PC-3 (cell line): ENCODE measurements at regions not wholly inside any gene's neighbourhood (a gene's known extent, or its start where the extent isn't known, plus 50 kb on each side); places are given as distances from the start of the nearest gene placed in this dataset.

Source experiments
- ATAC-seq: fragments of 200-7000 bp; cut with Tn5 transposase; 2 replicates; pipeline ENCODE4 v1.9.1; 2020; ENCODE audit warnings: mild to moderate bottlenecking, moderate library complexity
- BruUV-seq: library from RNA; stranded (reverse); fragments of 400-500 nt; replicated peaks from 2 replicates; lab custom pipeline; 2021; lab: Mats Ljungman, UMichigan
- CTCF ChIA-PET: fragments of 300-600 bp; sonication (Branson Sonifier 250); formaldehyde crosslinking; loops from one replicate; lab custom pipeline; 2022; ENCODE audit warnings: antibody characterized with exemption; lab: Charles Lee
- POLR2A ChIA-PET: fragments of 300-600 bp; sonication (Branson Sonifier 250); formaldehyde crosslinking; loops from one replicate; lab custom pipeline; 2022; ENCODE audit warnings: antibody characterized with exemption; ENCODE audit not compliant: unreplicated experiment; lab: Charles Lee
- DNase-seq: peaks from one replicate; pipeline ENCODE4 v3.0.0-alpha.2; 2015
- H2AFZ ChIP-seq: fragments of 300-600 bp; sonication (generic); 2 replicates; pipeline ENCODE4 v1.6.0; 2016; ENCODE audit warnings: antibody characterized with exemption, low read length
- H3F3A ChIP-seq: fragments of 300-600 bp; sonication (generic); one replicate; pipeline ENCODE4 v1.6.0; 2017; ENCODE audit warnings: antibody characterized with exemption, low read length, control low read depth, mild to moderate bottlenecking; ENCODE audit not compliant: unreplicated experiment
- H3K27ac ChIP-seq: fragments of 300-600 bp; sonication (generic); 2 replicates; pipeline ENCODE4 v1.5.1; 2016; ENCODE audit warnings: mild to moderate bottlenecking, low read length
- H3K27me3 ChIP-seq: fragments of 300-600 bp; sonication (generic); 2 replicates; pipeline ENCODE4 v1.6.1; 2016; ENCODE audit warnings: low read length, mixed read lengths
- H3K36me3 ChIP-seq: fragments of 300-600 bp; sonication (generic); 2 replicates; pipeline ENCODE4 v1.6.1; 2016; ENCODE audit warnings: low read depth, mixed run types, low read length, mixed read lengths
- H3K4me1 ChIP-seq: fragments of 300-600 bp; sonication (generic); 2 replicates; pipeline ENCODE4 v1.5.1; 2016; ENCODE audit warnings: low read length; ENCODE audit not compliant: insufficient read depth
- H3K4me2 ChIP-seq: fragments of 300-600 bp; sonication (generic); 2 replicates; pipeline ENCODE4 v1.6.0; 2016; ENCODE audit warnings: low read length
- H3K4me3 ChIP-seq: fragments of 300-600 bp; sonication (generic); 2 replicates; pipeline ENCODE4 v1.5.1; 2016; ENCODE audit warnings: mild to moderate bottlenecking, low read length, mixed read lengths
- H3K79me2 ChIP-seq: fragments of 300-600 bp; sonication (generic); 2 replicates; pipeline ENCODE4 v1.6.1; 2017; ENCODE audit warnings: low read length, mixed read lengths
- H3K9ac ChIP-seq: fragments of 300-600 bp; sonication (generic); 2 replicates; pipeline ENCODE4 v1.6.0; 2016; ENCODE audit warnings: mild to moderate bottlenecking, low read length
- H3K9me2 ChIP-seq: fragments of 300-600 bp; sonication (generic); replicated peaks from 2 replicates; pipeline ENCODE4 v1.6.1; 2016; ENCODE audit warnings: mixed run types, low read length, mixed read lengths
- H3K9me3 ChIP-seq: fragments of 300-600 bp; sonication (generic); 2 replicates; pipeline ENCODE4 v1.6.1; 2016; ENCODE audit warnings: low read length, mixed read lengths
- H4K20me1 ChIP-seq: fragments of 300-600 bp; sonication (generic); 2 replicates; pipeline ENCODE4 v1.6.1; 2016; ENCODE audit warnings: low read length, mixed read lengths
- CTCF ChIP-seq: fragments of 300-600 bp; sonication (generic); conservative IDR thresholded peaks from 2 replicates; pipeline ENCODE4 v1.5.1; 2017; ENCODE audit warnings: antibody characterized with exemption, low read depth, mild to moderate bottlenecking, low read length
- EZH2 ChIP-seq: fragments of 300-600 bp; sonication (generic); IDR thresholded peaks from one replicate; pipeline ENCODE4 v1.6.1; 2017; ENCODE audit warnings: antibody characterized with exemption, mild to moderate bottlenecking, low read length; ENCODE audit not compliant: unreplicated experiment
- EZH2phosphoT487 ChIP-seq: fragments of 300-600 bp; sonication (generic); IDR thresholded peaks from 2 replicates; pipeline ENCODE4 v1.6.1; 2018; ENCODE audit warnings: mild to moderate bottlenecking, antibody characterized with exemption, low read length, borderline replicate concordance
- intact Hi-C: fragments of 100-400 bp; cut with micrococcal nuclease; formaldehyde crosslinking; loops from 2 replicates; pipeline ENCODE4 v1.9.0; 2023

GRCh38 chr12:90627180-90627896 is 327.6 kb downstream of the CCER1 start:
- Histone ChIP-seq H4K20me1 (no peaks in the 10 kb centered on the region), H3K4me1 (no peaks in the 10 kb centered on the region), H3K79me2 (no peaks in the 10 kb centered on the region), H3K27ac (no peak overlapping the region), H3K4me3 (no peak overlapping the region), H3K27me3 (no peaks in the 10 kb centered on the region), H3K9me2 (no peaks in the 10 kb centered on the region), H3K9me3 (no peaks in the 10 kb centered on the region), H2AFZ (no peak overlapping the region), H3K4me2 (no peak overlapping the region), H3K36me3 (no peaks in the 10 kb centered on the region), H3K9ac (no peak overlapping the region), H3F3A (no peaks in the 10 kb centered on the region)
- intact Hi-C loops = no loop called here
- BruUV-seq = no TSS peak
- ATAC-seq (no peak), DNase-seq (no peak)
- ChIA-PET CTCF (no interaction called here), POLR2A (no interaction called here)
- TF ChIP-seq EZH2phosphoT487 = no peak
- no peak for TF ChIP-seq EZH2
- TF ChIP-seq CTCF = no peak

GRCh38 chr12:90622431-90622830 is 332.5 kb downstream of the CCER1 start:
- ChIA-PET CTCF (no interaction called here), POLR2A (no interaction called here)
- Histone ChIP-seq H3K36me3 (no peaks in the 10 kb centered on the region), H3K27ac (no peak overlapping the region), H3K4me1 (no peaks in the 10 kb centered on the region), H3K9me2 (no peaks in the 10 kb centered on the region), H3K4me2 (no peak overlapping the region), H3K27me3 (no peaks in the 10 kb centered on the region), H3K4me3 (no peak overlapping the region), H4K20me1 (no peaks in the 10 kb centered on the region), H3K9ac (no peak overlapping the region), H3K9me3 (no peaks in the 10 kb centered on the region), H3K79me2 (no peaks in the 10 kb centered on the region), H3F3A (no peaks in the 10 kb centered on the region), H2AFZ (no peak overlapping the region)
- ATAC-seq (no peak), DNase-seq (no peak)
- BruUV-seq = no TSS peak
- intact Hi-C loops = no loop called here
- no peak for TF ChIP-seq EZH2phosphoT487
- no peak for TF ChIP-seq EZH2
- TF ChIP-seq CTCF = no peak

GRCh38 chr12:90621927-90622326 is 333.0 kb downstream of the CCER1 start:
- DNase-seq (peak; percentile 14), ATAC-seq (peak; percentile 50)
- no peaks in the 10 kb centered on the region for H3K4me1 ChIP-seq
- no peak overlapping the region for H3K9ac ChIP-seq
- ChIA-PET CTCF (interaction anchor here (0.6 kb wide), 1 partner anchor 1605 kb away, joined by 4 read pairs; no protein-coding TSS in a partner anchor), POLR2A (no interaction called here)
- no peaks in the 10 kb centered on the region for H3K79me2 ChIP-seq
- no peak overlapping the region for H3K27ac ChIP-seq
- no peaks in the 10 kb centered on the region for H3K36me3 ChIP-seq
- H3K4me3 ChIP-seq = no peak overlapping the region
- H3K27me3 ChIP-seq = no peaks in the 10 kb centered on the region
- no peak overlapping the region for H3K4me2 ChIP-seq
- no peaks in the 10 kb centered on the region for H3K9me2 ChIP-seq
- H3F3A ChIP-seq = no peaks in the 10 kb centered on the region
- H2AFZ ChIP-seq = no peak overlapping the region
- H4K20me1 ChIP-seq = no peaks in the 10 kb centered on the region
- no TSS peak for BruUV-seq
- TF ChIP-seq EZH2 = no peak
- TF ChIP-seq EZH2phosphoT487 = no peak
- TF ChIP-seq CTCF = no peak
- no peaks in the 10 kb centered on the region for H3K9me3 ChIP-seq
- intact Hi-C loops = no loop called here
